ENCODE measurements at regions not wholly inside any gene's neighbourhood (a gene's known extent, or its start where the extent isn't known, plus 50 kb on each side); places are given as distances from the start of the nearest gene placed in this dataset.
"Not testable (repeated sequence)": the region's sequence is repeated elsewhere in the genome, so short reads cannot be mapped to it uniquely, and the experiment has no call there.

DNA sequence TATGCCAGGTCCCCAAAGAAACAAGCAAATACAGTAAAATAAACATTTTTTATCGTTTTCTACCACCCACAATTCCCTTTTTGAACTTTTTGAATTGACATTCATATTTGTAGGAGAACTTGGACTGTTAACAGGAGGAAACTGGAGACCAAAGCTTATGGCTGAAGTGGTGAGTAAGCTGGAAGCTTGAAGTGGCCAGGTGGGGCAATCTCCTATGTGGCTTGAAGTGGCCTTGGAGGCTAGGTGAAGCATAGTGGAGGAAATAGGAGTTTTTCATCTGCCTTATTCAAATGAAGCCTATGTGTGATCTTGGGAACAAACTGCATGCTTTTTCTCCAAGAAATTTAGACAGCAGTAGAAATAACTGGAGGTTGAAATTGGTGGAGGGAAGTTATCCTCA lies 962.9 kb upstream of the FANCL start:
- DNase-seq: no peak

- no peak for DNase-seq
Measured at GRCh38 chr2:59196491-59196890, 955.4 kb upstream of the FANCL start.

DNA sequence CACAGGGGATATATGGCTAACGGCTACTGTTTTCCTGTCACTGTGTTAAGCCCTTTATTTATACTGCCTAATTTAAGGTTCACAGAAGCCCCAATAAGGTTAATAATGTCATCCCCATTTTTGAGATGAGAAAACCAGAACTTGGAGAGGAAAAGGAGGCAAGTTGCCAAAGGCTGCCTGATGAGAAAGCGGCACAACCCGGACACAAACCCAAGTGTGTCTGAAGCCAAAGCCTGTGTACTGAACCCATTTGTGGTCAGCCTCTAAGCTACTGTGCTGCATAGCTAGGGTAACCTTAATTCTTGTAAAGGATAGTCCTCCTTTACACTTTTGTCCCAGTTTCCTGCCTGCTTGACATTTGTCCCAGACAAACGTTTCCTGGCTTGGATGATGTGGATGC lies 954.7 kb upstream of the FANCL start:
- DNase-seq: no peak

DNA sequence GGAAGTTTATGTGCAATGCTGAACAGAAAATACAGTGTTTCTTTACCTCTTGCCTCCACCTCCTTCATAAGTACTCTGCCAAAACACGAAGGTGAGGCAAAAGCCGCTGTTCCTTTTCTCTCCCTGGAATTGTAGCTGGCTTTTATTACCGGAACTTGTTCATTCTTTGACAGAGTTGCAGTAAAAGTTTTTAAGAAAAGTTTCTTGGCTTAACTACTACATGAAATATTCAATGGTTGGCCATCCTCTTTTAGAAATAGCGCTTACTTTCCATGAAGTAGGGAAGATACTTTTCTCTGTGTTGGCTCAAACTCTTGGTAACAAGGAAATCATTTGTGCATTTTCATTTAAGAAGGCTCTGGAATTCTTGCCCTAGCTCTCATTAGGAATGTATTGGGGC lies 950.7 kb upstream of the FANCL start:
- DNase-seq: no peak

DNA sequence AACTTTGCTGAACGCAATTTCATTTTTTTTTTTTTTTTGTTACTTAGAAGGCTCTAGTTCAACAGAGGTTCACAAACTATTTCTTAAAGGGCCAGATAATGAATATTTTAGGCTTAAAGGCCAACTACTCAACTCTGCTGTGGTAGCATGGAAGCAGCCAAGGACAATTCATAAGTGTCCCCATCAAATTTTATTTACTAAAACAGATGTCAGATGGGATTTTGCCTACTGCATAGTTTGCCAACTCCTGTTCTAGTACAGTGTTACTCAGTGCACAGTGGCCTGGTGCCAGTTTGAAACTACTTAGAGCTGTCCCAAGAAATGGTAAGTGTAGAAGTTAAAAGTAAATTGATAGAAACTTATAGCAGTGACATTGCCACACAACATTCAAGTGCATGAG lies 949.4 kb upstream of the FANCL start:
- DNase-seq: no peak

- no peak for DNase-seq
Measured at GRCh38 chr2:59184276-59185020, 943.3 kb upstream of the FANCL start.

DNA sequence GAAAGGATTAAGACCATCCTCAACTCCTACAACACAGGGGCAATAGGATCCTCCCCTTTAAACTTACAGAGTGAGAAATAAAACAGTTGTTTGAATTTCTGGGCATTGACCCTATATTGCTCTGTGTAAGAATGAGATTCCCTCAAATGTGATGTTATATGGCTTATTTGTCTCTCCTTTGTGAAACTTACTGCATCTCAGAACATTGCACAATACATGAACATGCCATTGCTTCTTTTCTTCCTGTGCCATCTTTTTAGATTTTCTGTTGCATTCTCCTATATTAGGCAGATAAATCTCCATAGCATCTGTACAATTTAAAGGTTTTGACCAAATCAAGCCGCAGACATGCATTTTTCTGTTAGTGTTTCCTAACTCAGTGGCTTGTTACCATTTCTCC lies 941.9 kb upstream of the FANCL start:
- no peak for DNase-seq

DNA sequence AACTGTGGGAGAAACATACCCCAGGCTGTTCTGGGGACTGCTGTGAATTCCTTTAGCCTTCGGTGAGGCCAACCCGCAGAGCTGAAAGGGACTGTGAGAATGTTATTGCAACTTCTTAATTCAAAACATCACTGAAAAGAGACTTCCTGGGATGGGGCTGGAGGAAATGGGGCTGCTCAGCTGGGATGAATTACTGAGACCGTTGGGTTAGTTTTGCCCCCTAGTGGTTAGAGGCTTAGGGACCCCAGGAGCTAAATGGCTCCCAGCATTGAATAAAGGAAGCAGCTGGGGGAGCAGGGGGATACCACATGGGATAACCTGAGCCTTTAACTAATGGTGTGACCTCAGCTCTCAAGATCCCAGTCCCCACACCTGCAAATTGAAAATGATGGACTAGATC lies 941.1 kb upstream of the FANCL start:
- DNase-seq: no peak

GRCh38 chr2:59181347-59181746 lies 940.2 kb upstream of the FANCL start:
- no peak for DNase-seq

DNA sequence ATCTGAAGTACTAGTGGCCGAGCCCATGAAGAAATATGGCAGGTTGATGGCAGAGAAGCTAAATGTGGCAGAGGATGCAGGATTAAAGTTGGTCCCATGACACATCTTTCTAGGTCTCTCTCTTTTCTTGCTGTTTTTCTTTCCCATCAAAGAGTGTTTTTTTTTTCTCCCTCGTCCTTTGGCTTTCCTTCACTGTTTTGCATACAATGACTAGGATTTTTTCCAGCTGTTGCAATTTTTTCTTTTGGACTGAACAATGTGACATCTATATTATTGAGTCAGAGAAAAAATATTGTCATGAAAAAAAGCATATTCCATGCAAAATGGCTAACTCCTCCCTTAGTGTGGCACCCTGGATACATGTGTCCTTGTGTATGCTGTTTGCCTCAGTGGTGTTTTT lies 939.5 kb upstream of the FANCL start:
- DNase-seq: no peak

DNA sequence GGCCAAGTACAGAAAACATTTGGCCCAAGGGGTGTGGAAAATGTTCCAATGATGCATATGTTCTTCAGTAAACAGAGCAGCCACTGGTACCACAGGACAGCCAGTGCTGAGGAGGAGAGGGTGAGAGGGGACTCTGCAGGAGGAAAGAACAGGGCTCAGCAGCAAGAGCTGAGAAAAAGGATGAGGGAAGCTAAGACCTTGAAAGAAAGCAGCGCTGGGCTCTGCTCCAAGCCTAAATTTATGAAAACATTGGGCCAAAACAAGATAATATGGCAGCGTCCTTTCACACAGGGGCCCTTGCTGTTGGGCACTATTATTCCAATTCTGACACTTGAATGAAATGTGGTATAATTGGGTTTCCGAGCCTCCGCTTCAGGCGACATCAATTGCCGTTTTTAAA lies 939.0 kb upstream of the FANCL start:
- no peak for DNase-seq

DNA sequence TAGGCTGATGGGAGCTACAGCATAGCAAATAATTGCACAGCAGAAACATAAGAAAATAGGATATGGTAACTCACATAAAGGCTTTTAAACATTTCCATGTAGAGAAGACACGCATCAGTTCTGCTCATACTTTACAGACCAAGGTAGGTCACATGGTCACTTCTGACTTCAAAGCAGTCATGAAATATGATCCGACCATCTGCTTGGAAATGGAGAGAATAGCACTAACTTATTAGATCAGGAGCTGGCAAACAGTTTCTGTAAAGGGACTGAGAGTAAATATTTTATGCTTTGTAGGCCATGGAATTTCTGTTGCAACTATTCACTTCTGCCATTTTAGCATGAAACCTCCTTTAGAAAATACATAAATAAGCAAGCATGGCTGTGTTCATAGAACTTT lies 936.6 kb upstream of the FANCL start:
- no peak for DNase-seq

DNA sequence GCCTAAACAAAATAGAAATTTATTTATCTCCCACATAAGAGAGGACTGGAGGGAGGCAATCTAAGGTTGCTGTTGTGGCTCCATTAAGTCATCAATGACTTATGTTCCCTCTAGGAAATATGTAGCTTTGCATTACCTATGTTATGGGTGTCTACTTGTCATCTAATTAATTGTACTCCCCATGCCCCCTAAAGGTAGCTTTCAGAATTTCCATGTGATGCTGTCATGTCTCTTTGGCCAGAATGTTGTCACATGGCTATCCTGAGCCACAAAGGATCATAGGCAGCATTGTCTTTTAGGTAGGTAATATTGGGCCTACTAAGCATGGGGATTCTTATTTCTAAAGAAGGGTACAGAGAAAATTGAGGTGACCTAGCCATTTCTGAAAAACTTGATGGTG lies 935.6 kb upstream of the FANCL start:
- no peak for DNase-seq

- no peak for DNase-seq
Measured at GRCh38 chr2:59174536-59175243, 933.6 kb upstream of the FANCL start.

- no peak for DNase-seq
Measured at GRCh38 chr2:59173325-59173724, 932.2 kb upstream of the FANCL start.

- DNase-seq: no peak
Measured at GRCh38 chr2:59171019-59171418, 929.9 kb upstream of the FANCL start.

DNA sequence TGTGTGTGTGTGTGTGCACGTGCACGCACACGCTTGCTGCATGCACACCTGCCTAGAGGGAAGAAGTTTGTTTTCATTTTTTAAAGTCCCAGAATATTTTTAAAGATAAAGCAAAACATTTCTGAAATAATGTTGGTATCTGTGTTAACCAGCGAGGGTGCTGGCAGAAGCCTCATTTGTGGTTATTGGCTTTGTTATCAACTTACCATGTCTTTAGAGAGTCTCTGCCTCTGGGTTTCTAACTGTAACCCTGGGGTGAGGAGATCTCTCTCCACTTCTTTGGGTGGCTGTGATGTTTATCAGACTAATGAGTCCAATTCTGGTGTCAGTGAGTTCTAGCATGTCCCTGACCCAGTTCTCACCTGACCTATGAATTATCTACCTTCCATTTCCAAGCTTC lies 927.6 kb upstream of the FANCL start:
- DNase-seq: no peak

- DNase-seq: no peak
Measured at GRCh38 chr2:59167514-59167913, 926.4 kb upstream of the FANCL start.

DNA sequence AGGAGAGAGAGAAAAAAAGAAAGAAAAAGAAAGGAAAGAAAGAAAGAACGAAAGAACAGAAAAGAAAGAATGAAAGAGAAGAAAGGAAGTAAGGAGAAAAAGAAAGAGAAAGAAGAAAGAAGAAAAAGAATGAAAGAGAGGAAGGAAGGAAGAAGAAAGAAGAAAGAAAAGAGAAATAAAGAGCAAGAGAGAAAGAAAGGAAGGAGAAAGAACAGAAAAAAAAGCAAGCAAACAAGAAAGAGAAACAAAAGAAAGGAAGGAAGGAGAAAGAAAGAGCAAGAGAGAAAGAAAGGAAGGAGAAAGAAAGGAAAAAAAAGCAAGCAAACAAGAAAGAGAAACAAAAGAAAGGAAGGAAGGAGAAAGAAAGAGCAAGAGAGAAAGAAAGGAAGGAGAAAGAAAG lies 916.8 kb upstream of the FANCL start:
- not testable (repeated sequence) for DNase-seq

GRCh38 chr2:59151805-59152204 lies 910.7 kb upstream of the FANCL start:
- DNase-seq: no peak

GRCh38 chr2:59150217-59150849 lies 909.2 kb upstream of the FANCL start:
- DNase-seq: no peak

GRCh38 chr2:59149271-59149670 lies 908.1 kb upstream of the FANCL start:
- DNase-seq: no peak

DNA sequence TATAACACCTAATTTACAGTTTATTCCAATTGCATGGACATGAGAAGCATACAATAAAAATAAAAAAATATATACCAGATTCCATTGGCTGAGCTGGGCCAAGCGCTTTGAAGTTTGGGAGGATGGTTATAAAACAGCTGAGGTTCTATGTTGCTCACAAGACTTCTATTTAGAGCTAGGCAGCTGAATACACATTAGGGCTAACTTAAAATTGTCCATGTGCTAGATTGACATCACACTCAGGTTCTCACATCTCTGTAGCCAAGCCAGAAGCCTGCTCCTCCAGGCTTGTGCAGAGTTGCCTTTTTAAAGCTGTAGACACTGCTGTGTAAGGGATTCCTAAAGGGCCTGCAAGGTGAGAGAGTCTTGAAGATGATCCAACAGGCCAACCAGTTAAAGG lies 871.1 kb upstream of the FANCL start:
- no peak for DNase-seq

DNA sequence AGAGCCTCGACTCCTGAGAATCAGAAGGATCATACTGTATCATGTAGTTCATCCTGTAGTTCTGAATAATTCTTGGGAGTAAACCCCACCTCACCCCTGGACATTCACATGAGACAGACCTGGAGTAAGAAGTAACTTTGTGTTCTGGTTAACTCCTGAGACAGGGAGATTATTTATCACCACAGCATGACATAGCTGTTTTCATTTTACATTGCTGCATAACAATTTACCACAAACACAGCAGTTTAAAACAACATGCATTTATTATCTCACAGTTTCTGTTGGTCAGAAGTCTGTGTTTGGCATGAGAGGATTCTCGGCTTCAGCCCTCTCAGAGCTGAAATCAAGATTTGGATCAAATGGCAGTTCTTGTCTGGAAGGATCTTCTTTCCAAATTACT lies 855.8 kb upstream of the FANCL start:
- no peak for DNase-seq
